ENCODE measurements at regions not wholly inside any gene's neighbourhood (a gene's known extent, or its start where the extent isn't known, plus 50 kb on each side); places are given as distances from the start of the nearest gene placed in this dataset.

DNA sequence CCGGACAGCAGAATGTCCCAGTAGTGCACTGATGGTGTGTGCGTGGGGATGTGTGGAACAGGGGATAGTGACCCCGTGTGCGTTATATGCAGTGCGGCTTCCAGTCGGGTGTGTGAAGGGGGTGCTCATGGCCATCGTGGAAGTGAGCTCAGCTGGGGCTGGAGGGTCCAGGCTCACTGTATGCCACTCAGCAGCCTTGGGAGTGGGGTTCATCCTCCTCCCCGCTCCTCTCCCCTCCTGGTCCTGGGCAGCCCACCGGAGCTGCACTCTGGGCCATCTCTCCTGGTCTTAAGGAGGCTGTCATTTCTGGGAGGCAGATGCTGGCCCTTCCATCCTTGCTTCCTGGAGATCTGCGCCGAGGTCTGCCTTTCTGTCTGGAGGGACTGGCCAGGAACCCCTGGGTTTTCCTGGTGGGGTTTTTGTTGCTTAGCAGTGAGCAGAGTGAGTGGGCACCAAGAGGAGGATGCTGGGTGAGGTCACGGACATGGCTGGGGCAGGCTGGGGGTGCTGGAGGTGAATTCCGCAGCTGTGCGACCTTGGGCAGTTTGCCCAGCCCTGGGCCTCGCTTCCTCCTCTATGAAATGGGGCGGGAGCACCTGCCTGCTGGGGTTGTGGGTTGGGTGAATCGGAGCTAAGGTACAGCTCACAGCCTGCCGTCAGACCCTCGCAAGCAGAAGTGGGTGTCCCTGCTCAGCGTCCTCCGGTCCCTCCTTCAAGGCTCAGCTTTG, 164.1 kb downstream of the SEC14L1 start:
- TF ChIP-seq, protein P1, sequence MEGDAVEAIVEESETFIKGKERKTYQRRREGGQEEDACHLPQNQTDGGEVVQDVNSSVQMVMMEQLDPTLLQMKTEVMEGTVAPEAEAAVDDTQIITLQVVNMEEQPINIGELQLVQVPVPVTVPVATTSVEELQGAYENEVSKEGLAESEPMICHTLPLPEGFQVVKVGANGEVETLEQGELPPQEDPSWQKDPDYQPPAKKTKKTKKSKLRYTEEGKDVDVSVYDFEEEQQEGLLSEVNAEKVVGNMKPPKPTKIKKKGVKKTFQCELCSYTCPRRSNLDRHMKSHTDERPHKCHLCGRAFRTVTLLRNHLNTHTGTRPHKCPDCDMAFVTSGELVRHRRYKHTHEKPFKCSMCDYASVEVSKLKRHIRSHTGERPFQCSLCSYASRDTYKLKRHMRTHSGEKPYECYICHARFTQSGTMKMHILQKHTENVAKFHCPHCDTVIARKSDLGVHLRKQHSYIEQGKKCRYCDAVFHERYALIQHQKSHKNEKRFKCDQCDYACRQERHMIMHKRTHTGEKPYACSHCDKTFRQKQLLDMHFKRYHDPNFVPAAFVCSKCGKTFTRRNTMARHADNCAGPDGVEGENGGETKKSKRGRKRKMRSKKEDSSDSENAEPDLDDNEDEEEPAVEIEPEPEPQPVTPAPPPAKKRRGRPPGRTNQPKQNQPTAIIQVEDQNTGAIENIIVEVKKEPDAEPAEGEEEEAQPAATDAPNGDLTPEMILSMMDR (conservative IDR thresholded peaks at IDR 0.05) = no peak
- Mint-ChIP-seq H3K4me3 (no peak overlapping the region), H3K4me1 (peaks cover 12% of the 10 kb centered on the region), H3K27ac (ENCODE audit: unreplicated experiment) (peak overlapping the region; percentile 12), H3K36me3 (ENCODE audit: low read depth) (no peaks in the 10 kb centered on the region), H3K9me3 (no peaks in the 10 kb centered on the region), H3K27me3 (ENCODE audit: low read depth) (no peaks in the 10 kb centered on the region)
- DNase-seq (ENCODE audit: low read depth, low spot score) = no peak

DNA sequence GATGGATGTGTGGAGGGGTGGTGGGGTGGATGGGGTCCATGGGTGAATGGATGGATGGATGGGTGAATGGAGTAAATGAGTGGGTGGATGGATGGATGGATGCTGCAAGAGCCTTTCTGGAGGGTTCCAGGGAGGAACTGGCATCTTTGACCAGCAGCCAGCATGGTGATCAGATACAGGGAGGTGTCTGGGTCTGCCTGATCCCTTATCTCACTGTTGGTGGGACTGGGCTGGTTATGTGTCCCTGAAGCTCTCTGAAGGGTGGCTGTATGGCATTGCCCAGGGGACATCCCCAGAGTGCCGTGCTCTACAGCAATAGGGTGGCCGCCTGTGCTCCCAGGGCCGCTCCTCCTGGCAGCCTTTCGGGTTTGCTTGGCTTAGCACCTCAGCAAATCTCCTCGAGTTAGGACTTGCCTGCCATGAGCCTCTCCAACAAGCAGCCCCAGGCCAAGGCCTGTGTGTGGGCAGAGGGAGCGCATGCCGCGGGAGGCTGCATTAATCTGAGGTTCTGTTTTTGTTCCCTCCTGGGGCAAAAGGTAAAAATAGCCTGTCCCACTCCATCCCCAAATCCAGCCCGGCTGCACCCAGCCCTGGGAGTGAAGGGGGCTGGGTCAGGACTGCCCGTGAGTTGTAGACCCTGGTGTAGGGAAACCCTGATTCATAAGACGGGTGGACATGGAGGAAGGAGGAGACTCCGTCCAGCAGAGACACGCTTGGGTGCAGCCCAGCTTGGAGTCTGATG, 165.4 kb downstream of the SEC14L1 start:
- Mint-ChIP-seq H3K9me3 (no peaks in the 10 kb centered on the region), H3K27me3 (ENCODE audit: low read depth) (no peaks in the 10 kb centered on the region), H3K27ac (ENCODE audit: unreplicated experiment) (no peak overlapping the region), H3K4me1 (peaks cover 12% of the 10 kb centered on the region), H3K4me3 (no peak overlapping the region), H3K36me3 (ENCODE audit: low read depth) (no peaks in the 10 kb centered on the region)
- TF ChIP-seq, protein P1 (conservative IDR thresholded peaks at IDR 0.05) = no peak
- DNase-seq (ENCODE audit: low read depth, low spot score) = no peak

GRCh38 chr17:77306790-77307478, 166.2 kb downstream of the SEC14L1 start:
- Mint-ChIP-seq H3K36me3 (ENCODE audit: low read depth) (no peaks in the 10 kb centered on the region), H3K4me3 (no peak overlapping the region), H3K27ac (ENCODE audit: unreplicated experiment) (peak overlapping the region; percentile 88), H3K27me3 (ENCODE audit: low read depth) (no peaks in the 10 kb centered on the region), H3K9me3 (no peaks in the 10 kb centered on the region), H3K4me1 (peaks cover 12% of the 10 kb centered on the region)
- TF ChIP-seq, protein P1 (conservative IDR thresholded peaks at IDR 0.05) = no peak
- no peak for DNase-seq (ENCODE audit: low read depth, low spot score)

- no peaks in the 10 kb centered on the region for H3K27me3 Mint-ChIP-seq (ENCODE audit: low read depth)
- no peak for DNase-seq (ENCODE audit: low read depth, low spot score)
- H3K27ac Mint-ChIP-seq (ENCODE audit: unreplicated experiment) = peak overlapping the region; percentile 88
- no peaks in the 10 kb centered on the region for H3K9me3 Mint-ChIP-seq
- no peaks in the 10 kb centered on the region for H3K36me3 Mint-ChIP-seq (ENCODE audit: low read depth)
- TF ChIP-seq, protein P1 (conservative IDR thresholded peaks at IDR 0.05) = no peak
- H3K4me1 Mint-ChIP-seq = peaks cover 12% of the 10 kb centered on the region
- no peak overlapping the region for H3K4me3 Mint-ChIP-seq
Observed at GRCh38 chr17:77307479-77308198, 166.9 kb downstream of the SEC14L1 start.

Data from neural crest cell (in vitro differentiated cells).